Caco-2 (cell line): ENCODE measurements at regions not wholly inside any gene's neighbourhood (a gene's known extent, or its start where the extent isn't known, plus 50 kb on each side); places are given as distances from the start of the nearest gene placed in this dataset.

Experiments
- BruUV-seq: library from RNA; stranded (reverse); fragments of 400-500 nt; replicated peaks from 2 replicates; lab custom pipeline; 2021; lab: Mats Ljungman, UMichigan
- CTCF ChIA-PET: fragments of 300-600 bp; sonication (Branson Sonifier 250); formaldehyde crosslinking; loops from one replicate; lab custom pipeline; 2022; ENCODE audit warnings: antibody characterized with exemption; lab: Charles Lee
- POLR2A ChIA-PET: fragments of 300-600 bp; sonication (Branson Sonifier 250); formaldehyde crosslinking; loops from one replicate; lab custom pipeline; 2022; ENCODE audit warnings: antibody characterized with exemption; lab: Charles Lee
- DNase-seq, 2 experiments: peaks; one replicate each; pipeline versions ENCODE4 v3.0.0 to v3.0.0-alpha.2; 2020 to 2022
- H3K27me3 ChIP-seq: replicated peaks from 2 replicates; pipeline ENCODE4 v1.6.0; 2011; ENCODE audit warnings: low read length; ENCODE audit not compliant: control insufficient read depth, insufficient read depth
- H3K36me3 ChIP-seq: 2 replicates; pipeline ENCODE4 v1.5.1; 2011; ENCODE audit warnings: low read length; ENCODE audit not compliant: control insufficient read depth, insufficient read depth
- H3K4me1 ChIP-seq: fragments of 250-450 bp; sonication (Bioruptor Pico); 2 replicates; pipeline ENCODE4 v1.5.1; 2020; ENCODE audit warnings: mild to moderate bottlenecking
- H3K4me3 ChIP-seq: 2 replicates; pipeline ENCODE4 v1.5.1; 2011; ENCODE audit warnings: low read depth, mild to moderate bottlenecking, control low read depth, low read length
- H3K9me3 ChIP-seq: fragments of 250-450 bp; sonication (Bioruptor Pico); 2 replicates; pipeline ENCODE4 v1.5.1; 2020; ENCODE audit warnings: mild to moderate bottlenecking, moderate library complexity
- H3K27ac Mint-ChIP-seq: one replicate; pipeline ENCODE4 v1.8.0; 2022; ENCODE audit warnings: mixed read lengths; ENCODE audit not compliant: unreplicated experiment
- H3K27me3 Mint-ChIP-seq: one replicate; pipeline ENCODE4 v1.8.0; 2022; ENCODE audit warnings: mixed read lengths; ENCODE audit not compliant: insufficient read depth, unreplicated experiment
- H3K36me3 Mint-ChIP-seq: one replicate; pipeline ENCODE4 v1.8.0; 2022; ENCODE audit warnings: mild to moderate bottlenecking, mixed read lengths; ENCODE audit not compliant: insufficient read depth, unreplicated experiment
- H3K4me1 Mint-ChIP-seq: one replicate; pipeline ENCODE4 v1.8.0; 2022; ENCODE audit warnings: low read depth, mixed read lengths; ENCODE audit not compliant: unreplicated experiment
- H3K4me3 Mint-ChIP-seq: one replicate; pipeline ENCODE4 v1.8.0; 2022; ENCODE audit warnings: mild to moderate bottlenecking, moderate library complexity, mixed read lengths; ENCODE audit not compliant: unreplicated experiment
- H3K9me3 Mint-ChIP-seq: one replicate; pipeline ENCODE4 v1.8.0; 2022; ENCODE audit warnings: mixed read lengths; ENCODE audit not compliant: unreplicated experiment
- intact Hi-C: fragments of 100-400 bp; cut with micrococcal nuclease; formaldehyde crosslinking; loops from one replicate; pipeline ENCODE4 v1.10.0; 2022; ENCODE audit not compliant: unreplicated experiment
- TF ChIP-seq, protein P1 (sequence below), 2 experiments: fragments of 200-600 bp in 1 of 2; IDR thresholded peaks; 1 replicate in 1 of 2; 2 replicates in 1 of 2; pipeline versions ENCODE4 v1.5.1 to v1.8.0; 2011 to 2022; ENCODE audit warnings: antibody characterized with exemption in 1 of 2, control low read depth in 1 of 2, inconsistent platforms in 1 of 2, low read depth in 1 of 2, low read length in 1 of 2, mild to moderate bottlenecking in 1 of 2, moderate library complexity in 1 of 2; ENCODE audit not compliant: insufficient read depth in 1 of 2, severe bottlenecking in 1 of 2, unreplicated experiment in 1 of 2

DNA sequence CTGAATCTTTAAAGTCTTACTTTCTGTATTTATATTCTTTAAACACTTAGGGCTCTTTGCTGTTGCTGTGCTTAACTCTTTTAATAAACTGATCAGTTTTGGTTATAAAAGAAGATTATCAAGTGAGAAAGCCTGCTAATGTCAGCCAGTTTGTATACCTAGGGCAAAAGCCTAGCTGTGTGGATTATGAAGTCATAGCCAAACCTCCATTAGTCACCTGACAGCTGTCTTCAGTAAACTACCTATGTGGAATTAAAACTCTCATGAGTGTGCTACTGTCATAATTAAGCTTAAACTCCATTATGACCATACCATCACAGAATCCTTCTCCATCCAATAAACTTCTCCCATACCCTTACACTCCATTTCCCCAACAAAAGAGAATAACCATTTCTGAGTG is 762.7 kb downstream of the NTRK3 start:
- Mint-ChIP-seq H3K9me3 (peaks cover 13% of the 10 kb centered on the region), H3K4me1 (no peaks in the 10 kb centered on the region), H3K27me3 (peaks cover 3% of the 10 kb centered on the region), H3K27ac (no peak overlapping the region), H3K4me3 (no peak overlapping the region), H3K36me3 (no peaks in the 10 kb centered on the region)
- no peaks in the 10 kb centered on the region for H3K36me3 ChIP-seq
- H3K9me3 ChIP-seq, result no peaks in the 10 kb centered on the region
- ChIA-PET POLR2A (no interaction called here), CTCF (no interaction called here)
- intact Hi-C loops, result no loop called here
- no peaks in the 10 kb centered on the region for H3K27me3 ChIP-seq
- TF ChIP-seq, protein P1, sequence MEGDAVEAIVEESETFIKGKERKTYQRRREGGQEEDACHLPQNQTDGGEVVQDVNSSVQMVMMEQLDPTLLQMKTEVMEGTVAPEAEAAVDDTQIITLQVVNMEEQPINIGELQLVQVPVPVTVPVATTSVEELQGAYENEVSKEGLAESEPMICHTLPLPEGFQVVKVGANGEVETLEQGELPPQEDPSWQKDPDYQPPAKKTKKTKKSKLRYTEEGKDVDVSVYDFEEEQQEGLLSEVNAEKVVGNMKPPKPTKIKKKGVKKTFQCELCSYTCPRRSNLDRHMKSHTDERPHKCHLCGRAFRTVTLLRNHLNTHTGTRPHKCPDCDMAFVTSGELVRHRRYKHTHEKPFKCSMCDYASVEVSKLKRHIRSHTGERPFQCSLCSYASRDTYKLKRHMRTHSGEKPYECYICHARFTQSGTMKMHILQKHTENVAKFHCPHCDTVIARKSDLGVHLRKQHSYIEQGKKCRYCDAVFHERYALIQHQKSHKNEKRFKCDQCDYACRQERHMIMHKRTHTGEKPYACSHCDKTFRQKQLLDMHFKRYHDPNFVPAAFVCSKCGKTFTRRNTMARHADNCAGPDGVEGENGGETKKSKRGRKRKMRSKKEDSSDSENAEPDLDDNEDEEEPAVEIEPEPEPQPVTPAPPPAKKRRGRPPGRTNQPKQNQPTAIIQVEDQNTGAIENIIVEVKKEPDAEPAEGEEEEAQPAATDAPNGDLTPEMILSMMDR (IDR thresholded peaks at IDR 0.05; ENCODE audit: insufficient read depth in 1 of 2, low read depth in 1 of 2, low read length in 1 of 2, severe bottlenecking in 1 of 2, unreplicated experiment in 1 of 2), result no peak
- no peak overlapping the region for H3K4me3 ChIP-seq
- no TSS peak for BruUV-seq
- H3K4me1 ChIP-seq, result no peaks in the 10 kb centered on the region
- DNase-seq, result no peak

DNA sequence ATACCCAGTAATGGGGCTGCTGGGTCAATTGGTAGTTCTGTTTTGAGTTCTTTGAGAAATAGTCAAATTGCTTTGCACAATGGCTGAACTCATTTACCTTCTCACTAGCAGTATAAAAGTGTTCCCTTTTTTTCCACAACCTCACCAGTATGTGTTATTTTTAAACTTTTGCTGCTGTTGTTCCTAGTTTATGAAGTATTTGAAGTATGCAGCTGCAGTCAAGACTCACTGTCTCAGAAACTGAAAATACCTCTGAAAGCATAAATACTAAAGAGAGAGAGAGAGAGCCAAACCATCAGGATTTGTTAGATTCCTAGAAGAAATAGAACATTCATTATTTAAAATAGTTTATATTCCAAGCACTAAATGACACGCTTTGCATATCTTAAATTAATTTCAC is 764.2 kb downstream of the NTRK3 start:
- no TSS peak for BruUV-seq
- intact Hi-C loops, result no loop called here
- H3K27ac Mint-ChIP-seq, result no peak overlapping the region
- no peaks in the 10 kb centered on the region for H3K4me1 Mint-ChIP-seq
- H3K9me3 Mint-ChIP-seq, result peaks cover 13% of the 10 kb centered on the region
- no peak for DNase-seq
- H3K4me3 Mint-ChIP-seq, result no peak overlapping the region
- Histone ChIP-seq H3K27me3 (no peaks in the 10 kb centered on the region), H3K4me3 (no peak overlapping the region), H3K36me3 (no peaks in the 10 kb centered on the region), H3K4me1 (no peaks in the 10 kb centered on the region), H3K9me3 (no peaks in the 10 kb centered on the region)
- ChIA-PET CTCF (no interaction called here), POLR2A (no interaction called here)
- peaks cover 3% of the 10 kb centered on the region for H3K27me3 Mint-ChIP-seq
- TF ChIP-seq, protein P1 (IDR thresholded peaks at IDR 0.05; ENCODE audit: insufficient read depth in 1 of 2, low read depth in 1 of 2, low read length in 1 of 2, severe bottlenecking in 1 of 2, unreplicated experiment in 1 of 2), result no peak
- H3K36me3 Mint-ChIP-seq, result no peaks in the 10 kb centered on the region

DNA sequence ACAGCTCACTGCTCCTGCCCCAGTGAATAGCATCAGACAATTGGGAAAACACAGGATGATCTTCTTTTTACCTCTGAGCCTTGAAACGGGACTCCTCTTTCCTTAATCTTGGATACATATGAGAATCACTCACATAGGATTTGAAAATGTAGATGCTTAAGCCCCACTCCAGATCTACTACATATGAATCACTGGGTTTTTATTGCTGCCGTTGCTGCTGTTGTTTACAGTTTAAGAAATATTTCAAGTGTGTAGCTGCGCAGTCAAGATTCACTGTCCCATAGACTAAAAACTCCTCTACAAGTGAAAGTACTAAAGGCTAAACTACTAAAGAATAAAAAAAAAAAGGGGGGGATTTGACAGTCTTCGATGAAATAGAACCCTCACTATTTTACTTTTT is 765.9 kb downstream of the NTRK3 start:
- H3K27me3 Mint-ChIP-seq, result peaks cover 3% of the 10 kb centered on the region
- no peak for DNase-seq
- H3K27me3 ChIP-seq, result no peaks in the 10 kb centered on the region
- intact Hi-C loops, result no loop called here
- CTCF ChIA-PET, result no interaction called here
- no TSS peak for BruUV-seq
- POLR2A ChIA-PET, result no interaction called here
- TF ChIP-seq, protein P1 (IDR thresholded peaks at IDR 0.05; ENCODE audit: insufficient read depth in 1 of 2, low read depth in 1 of 2, low read length in 1 of 2, severe bottlenecking in 1 of 2, unreplicated experiment in 1 of 2), result no peak
- no peaks in the 10 kb centered on the region for H3K4me1 ChIP-seq
- H3K4me1 Mint-ChIP-seq, result no peaks in the 10 kb centered on the region
- no peak overlapping the region for H3K27ac Mint-ChIP-seq
- H3K36me3 Mint-ChIP-seq, result no peaks in the 10 kb centered on the region
- H3K4me3 Mint-ChIP-seq, result no peak overlapping the region
- no peak overlapping the region for H3K4me3 ChIP-seq
- H3K9me3 Mint-ChIP-seq, result peaks cover 9% of the 10 kb centered on the region
- H3K36me3 ChIP-seq, result no peaks in the 10 kb centered on the region
- H3K9me3 ChIP-seq, result no peaks in the 10 kb centered on the region
